GM19467 (cell line): ENCODE measurements at regions not wholly inside any gene's neighbourhood (a gene's known extent, or its start where the extent isn't known, plus 50 kb on each side); places are given as distances from the start of the nearest gene placed in this dataset.

Source experiments
- ATAC-seq: cut with Tn5 transposase; IDR thresholded peaks from one replicate; pipeline ENCODE4 v1.9.1; 2021; ENCODE audit warnings: mild to moderate bottlenecking, moderate library complexity; ENCODE audit not compliant: unreplicated experiment

DNA sequence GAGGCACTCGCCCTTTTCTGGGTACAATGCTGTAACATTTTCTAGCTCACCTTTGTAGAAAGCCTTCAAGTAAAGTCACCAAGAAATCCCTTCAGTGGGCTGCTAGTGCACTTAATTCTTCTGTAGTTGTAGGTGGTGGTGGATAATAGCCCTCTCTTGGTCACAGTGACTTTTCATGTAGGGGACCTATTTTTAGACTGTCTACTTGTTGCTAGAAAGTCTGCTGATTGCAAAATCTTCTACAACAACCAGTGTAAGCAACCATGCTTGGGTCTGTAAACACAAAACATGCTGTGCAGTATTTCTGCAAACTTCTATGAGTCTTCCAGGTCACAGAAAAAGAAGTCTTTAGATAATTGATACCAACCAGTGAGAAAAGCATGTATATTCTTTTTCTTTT lies 55.6 kb downstream of the PBDC1 start:
- no peak for ATAC-seq

DNA sequence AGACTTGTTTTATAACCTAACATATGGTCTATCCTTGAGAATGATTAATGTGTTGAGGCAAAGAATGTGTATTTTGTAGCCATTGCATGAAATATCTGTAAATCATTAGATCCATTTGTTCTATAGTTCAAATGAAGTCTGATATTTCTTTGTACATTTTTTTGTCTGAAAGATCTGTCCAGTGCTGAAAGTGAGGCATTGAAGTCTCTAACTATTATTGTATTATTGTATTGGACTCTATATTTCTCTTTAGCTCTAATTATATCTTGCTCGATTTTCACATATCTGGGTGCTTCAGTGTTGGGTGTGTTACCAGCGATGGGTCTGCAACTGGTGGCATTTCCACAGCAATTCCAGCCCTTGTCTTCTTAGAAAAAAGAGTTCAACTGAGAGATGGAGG lies 76.0 kb downstream of the PBDC1 start:
- no peak for ATAC-seq

DNA sequence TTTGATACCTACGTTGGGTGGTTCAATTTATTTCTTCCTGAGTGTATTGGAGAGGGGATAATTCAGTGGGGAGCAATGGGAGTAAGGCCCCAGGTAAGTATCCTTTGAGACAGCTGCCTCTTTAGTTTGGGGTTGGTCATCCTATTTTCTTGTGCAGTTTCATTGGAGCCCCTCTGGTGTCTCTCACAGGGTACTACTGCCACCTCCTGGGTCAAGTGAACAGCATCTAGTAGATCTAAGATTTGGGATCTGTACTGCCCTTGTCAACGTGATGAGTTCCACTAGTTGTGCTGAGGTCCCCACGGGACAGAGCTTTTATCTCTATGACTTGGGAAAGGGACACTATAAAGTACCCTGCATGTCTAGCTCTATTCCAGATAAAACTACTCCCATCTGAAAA lies 80.6 kb downstream of the PBDC1 start:
- ATAC-seq: peak; percentile 80

DNA sequence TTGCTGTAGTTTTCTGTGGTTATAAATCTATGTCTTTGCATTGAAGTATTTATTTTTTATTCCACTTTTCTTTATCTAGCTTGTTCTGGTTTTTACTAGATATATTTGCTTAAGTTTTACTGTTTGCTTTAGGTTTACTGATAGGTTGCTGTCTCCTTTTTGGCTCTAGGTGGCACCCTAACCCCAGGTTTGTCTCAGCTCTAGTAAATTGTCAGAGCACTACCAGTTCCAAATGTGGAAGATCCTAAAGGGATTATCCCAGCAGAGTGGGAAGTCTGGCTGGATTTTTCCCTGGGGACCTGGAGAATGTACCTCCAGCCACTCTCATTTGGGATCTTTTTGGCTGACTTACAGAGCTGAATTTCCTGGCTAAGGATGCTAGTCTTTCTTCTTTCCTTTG lies 106.1 kb downstream of the PBDC1 start:
- ATAC-seq: no peak
